SKM-1 treated with dmso at 0.1 percent for 144 hours (cell line): ENCODE measurements at regions not wholly inside any gene's neighbourhood (a gene's known extent, or its start where the extent isn't known, plus 50 kb on each side); places are given as distances from the start of the nearest gene placed in this dataset.
"Not testable (repeated sequence)": the region's sequence is repeated elsewhere in the genome, so short reads cannot be mapped to it uniquely, and the experiment has no call there.

Experiments used
- DNase-seq: peaks from one replicate; lab custom pipeline; 2025; ENCODE audit not compliant: unreplicated experiment; lab: John Stamatoyannopoulos, UW

GRCh38 chr16:21533474-21533873 lies 65.9 kb upstream of the METTL9 start:
- DNase-seq: not testable (repeated sequence)

GRCh38 chr16:21534561-21534960 lies 64.8 kb upstream of the METTL9 start:
- DNase-seq: not testable (repeated sequence)

- not testable (repeated sequence) for DNase-seq
These were observed 64.2 kb upstream of the METTL9 start for GRCh38 chr16:21535201-21535600.

GRCh38 chr16:21536740-21537139 lies 62.6 kb upstream of the METTL9 start:
- not testable (repeated sequence) for DNase-seq

- DNase-seq: not testable (repeated sequence)
These were observed 61.8 kb upstream of the METTL9 start for GRCh38 chr16:21537598-21537997.

GRCh38 chr16:21539107-21539618 lies 60.2 kb upstream of the METTL9 start:
- DNase-seq: not testable (repeated sequence)

GRCh38 chr16:21540770-21541433 lies 58.5 kb upstream of the METTL9 start:
- not testable (repeated sequence) for DNase-seq

GRCh38 chr16:21541611-21542051 lies 57.7 kb upstream of the METTL9 start:
- DNase-seq: peak; percentile 59

- not testable (repeated sequence) for DNase-seq
These were observed 57.3 kb upstream of the METTL9 start for GRCh38 chr16:21542075-21542474.

GRCh38 chr16:21542491-21543124 lies 56.8 kb upstream of the METTL9 start:
- DNase-seq: not testable (repeated sequence)

- DNase-seq: not testable (repeated sequence)
These were observed 56.1 kb upstream of the METTL9 start for GRCh38 chr16:21543151-21543836.

GRCh38 chr16:21545664-21546326 lies 53.6 kb upstream of the METTL9 start:
- DNase-seq: not testable (repeated sequence)

GRCh38 chr16:21549396-21549795 lies 50.0 kb upstream of the METTL9 start:
- DNase-seq: not testable (repeated sequence)
